HUDEP-2 (cell line): ENCODE measurements at regions not wholly inside any gene's neighbourhood (a gene's known extent, or its start where the extent isn't known, plus 50 kb on each side); places are given as distances from the start of the nearest gene placed in this dataset.
A peak's percentile ranks its signal among the peaks of the same experiment; 100 is the strongest.
"Not testable (repeated sequence)": the region's sequence is repeated elsewhere in the genome, so short reads cannot be mapped to it uniquely, and the experiment has no call there.

Source experiments
- DNase-seq, 76 experiments: peaks; one replicate each; lab custom pipeline; 2025; ENCODE audit not compliant: unreplicated experiment in 76 of 76; lab: John Stamatoyannopoulos, UW

DNA sequence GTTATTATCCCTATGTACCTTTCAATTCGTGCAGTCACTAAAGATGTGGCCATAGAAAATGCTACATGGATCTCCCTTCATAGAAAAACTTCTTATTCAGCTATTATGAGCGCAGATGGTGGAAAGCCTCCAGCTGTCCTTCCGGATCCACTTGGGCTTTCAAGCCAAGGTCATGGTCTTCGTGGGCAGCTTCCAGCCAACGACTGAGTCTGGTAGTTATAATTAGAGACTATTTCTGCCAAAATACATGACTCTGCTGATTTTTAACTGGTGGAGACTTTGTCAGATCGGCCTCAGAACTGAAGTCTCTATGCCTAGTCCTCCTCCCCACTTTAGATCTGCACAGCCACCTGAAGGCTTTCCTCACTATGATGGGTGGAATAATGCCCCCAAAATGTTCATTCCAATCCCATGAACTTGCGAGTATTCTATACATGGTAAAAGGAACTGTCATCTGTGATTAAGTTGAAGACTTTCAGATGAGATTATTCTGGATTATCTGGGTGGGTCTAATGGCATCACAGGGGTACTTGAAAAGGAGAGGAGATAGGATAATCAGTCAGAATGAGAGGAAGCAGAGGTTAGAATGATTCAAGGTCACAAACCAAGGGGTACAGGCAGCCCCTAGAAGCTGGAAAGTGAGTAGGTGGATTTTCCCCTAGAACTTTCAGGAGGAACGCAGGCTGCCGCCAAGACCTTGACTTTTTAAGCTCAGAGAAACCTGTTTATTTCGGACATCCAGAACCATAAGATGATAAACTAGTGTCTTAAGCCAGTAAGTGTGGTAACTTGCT is 171.1 kb upstream of the CXCL13 start:
- no peak for DNase-seq

DNA sequence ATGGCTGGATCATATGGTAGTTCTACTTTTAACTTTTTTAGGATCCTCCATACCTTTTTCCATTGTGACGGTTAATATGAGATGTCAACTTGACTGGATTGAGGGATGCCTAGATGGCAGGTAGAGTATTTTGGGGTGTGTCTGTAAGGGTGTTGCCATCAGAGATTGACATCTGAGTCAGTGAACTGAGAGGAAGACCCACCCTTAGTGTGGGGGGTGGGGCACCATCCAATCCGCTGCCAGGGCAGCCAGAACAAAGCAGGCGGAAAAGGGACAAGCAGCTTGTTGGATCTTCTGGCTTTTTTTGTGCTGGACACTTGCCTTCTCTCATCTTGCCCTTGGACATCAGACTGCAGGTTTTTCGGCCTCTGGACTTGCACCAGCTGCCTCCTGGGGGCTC is 168.5 kb upstream of the CXCL13 start:
- no peak for DNase-seq

- no peak for DNase-seq
These were observed 167.1 kb upstream of the CXCL13 start for GRCh38 chr4:77438549-77438948.

GRCh38 chr4:77443941-77444340 is 161.7 kb upstream of the CXCL13 start:
- no peak for DNase-seq

- DNase-seq: no peak
These were observed 159.8 kb upstream of the CXCL13 start for GRCh38 chr4:77445823-77446222.

DNA sequence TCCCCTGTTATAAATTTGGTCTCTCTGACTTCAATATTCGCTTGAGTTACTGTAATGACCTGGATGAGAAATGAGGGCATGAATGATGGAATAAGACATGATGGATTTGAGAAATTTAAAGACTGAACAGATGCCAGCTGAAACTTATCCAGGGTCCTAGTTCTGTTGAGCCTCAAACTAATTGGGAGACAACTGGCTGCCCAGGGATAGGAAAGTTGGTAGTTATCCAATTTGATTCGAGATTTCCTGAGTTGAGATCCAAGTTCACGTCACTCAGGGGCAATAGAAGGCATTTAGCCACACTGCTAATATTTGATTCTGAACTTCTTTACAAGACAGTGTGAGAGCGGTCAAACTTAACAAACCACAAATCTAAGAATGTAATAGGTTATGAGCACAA is 159.0 kb upstream of the CXCL13 start:
- no peak for DNase-seq

DNA sequence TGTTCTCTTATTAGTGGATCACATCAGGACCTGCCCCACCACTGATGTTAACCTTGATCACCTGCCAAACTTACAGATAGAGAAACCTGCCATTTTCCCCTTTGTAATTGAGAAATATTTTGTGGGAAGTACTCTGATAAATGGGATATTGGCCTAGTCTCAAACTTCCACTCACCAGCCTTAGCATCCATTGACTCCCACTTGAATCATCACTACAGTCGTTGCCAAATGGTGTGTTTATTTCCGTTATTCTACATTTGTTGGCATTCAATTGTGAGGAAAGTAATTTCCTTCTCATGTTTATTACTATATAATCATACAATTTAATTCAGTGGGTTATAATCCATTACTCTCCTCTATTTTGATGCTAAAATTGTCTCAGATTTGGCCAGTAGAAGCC is 156.4 kb upstream of the CXCL13 start:
- no peak for DNase-seq

DNA sequence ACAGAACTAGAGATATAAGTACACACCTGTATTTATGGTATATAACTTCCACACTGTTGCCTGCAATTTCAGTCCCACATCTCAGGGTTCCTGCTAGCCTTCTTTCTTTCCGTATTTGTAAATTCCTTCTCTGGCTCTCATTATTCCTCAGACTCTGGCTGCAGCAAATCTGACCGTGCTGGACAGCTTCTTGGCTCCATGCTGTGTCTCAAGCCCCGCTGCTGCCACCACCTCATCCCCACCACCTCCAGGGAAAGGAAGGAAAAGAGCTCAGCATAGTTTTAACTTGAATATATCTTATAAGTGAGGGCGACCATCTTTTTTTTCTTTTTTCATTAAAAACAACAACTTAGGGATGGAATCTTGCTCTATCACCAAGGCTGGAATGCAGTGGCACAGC is 155.6 kb upstream of the CXCL13 start:
- DNase-seq: no peak

DNA sequence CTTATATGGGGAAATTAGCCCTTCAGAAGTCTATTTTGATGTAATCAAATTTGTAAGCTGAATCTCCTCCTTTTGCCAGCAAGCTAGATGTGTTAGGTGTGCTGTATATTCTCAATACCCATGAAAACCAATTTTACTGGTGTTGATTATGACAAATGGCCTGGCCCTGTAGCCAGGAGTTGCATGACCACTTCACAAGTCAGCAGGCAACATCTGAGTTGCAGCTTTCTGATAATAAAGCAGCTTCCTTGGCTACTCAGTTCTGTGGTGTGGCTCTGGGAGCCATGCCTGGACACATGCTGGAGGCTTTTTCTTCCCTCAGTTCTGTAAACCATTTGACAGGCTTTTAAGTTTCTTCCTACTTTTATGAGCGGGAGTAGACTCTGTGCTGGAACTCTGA is 154.1 kb upstream of the CXCL13 start:
- no peak for DNase-seq

DNA sequence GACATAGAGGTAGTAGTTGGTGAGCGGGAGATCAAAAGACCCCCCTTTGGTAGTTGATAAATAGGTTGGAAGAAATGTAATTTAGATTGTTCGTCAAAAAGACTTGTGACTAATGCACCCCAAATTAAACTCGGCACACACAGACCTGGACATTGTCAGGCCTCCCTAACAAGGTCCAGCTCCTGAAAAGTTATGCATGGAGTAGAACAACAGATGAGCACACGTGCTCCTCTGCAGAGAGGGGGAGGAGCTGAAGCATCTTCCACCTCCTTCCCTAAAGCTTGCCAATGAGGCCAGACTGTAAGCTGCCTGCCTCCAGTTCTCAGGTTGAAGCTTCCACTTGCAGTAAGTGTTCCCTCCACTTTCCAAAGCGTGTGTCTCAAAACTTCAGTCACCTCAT is 153.5 kb upstream of the CXCL13 start:
- not testable (repeated sequence) for DNase-seq

- DNase-seq: no peak
These were observed 151.7 kb upstream of the CXCL13 start for GRCh38 chr4:77453911-77454310.

GRCh38 chr4:77454858-77455257 is 150.8 kb upstream of the CXCL13 start:
- DNase-seq: no peak

DNA sequence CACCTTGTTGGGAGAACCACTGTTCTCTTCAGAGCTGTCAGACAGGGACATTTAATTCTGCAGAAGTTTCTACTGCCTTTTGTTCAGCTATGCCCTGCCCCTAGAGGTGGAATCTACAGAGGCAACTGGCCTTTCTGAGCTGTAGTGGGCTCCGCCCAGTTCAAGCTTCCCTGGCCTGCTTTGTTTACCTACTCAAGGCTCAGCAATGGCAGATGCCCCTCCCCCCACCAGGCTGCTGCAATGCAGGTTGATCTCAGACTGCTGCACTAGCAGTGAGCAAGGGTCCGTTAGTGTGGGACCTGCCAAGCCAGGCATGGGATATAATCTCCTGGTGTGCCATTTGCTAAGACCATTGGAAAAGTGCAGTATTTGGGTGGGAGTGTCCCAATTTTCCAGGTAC is 141.5 kb upstream of the CXCL13 start:
- DNase-seq: not testable (repeated sequence)

GRCh38 chr4:77465271-77465670 is 140.3 kb upstream of the CXCL13 start:
- DNase-seq: peak in 4 of 76 experiments; percentile 1 to 15 (median 6)

- no peak for DNase-seq
These were observed 139.2 kb upstream of the CXCL13 start for GRCh38 chr4:77466430-77466829.

DNA sequence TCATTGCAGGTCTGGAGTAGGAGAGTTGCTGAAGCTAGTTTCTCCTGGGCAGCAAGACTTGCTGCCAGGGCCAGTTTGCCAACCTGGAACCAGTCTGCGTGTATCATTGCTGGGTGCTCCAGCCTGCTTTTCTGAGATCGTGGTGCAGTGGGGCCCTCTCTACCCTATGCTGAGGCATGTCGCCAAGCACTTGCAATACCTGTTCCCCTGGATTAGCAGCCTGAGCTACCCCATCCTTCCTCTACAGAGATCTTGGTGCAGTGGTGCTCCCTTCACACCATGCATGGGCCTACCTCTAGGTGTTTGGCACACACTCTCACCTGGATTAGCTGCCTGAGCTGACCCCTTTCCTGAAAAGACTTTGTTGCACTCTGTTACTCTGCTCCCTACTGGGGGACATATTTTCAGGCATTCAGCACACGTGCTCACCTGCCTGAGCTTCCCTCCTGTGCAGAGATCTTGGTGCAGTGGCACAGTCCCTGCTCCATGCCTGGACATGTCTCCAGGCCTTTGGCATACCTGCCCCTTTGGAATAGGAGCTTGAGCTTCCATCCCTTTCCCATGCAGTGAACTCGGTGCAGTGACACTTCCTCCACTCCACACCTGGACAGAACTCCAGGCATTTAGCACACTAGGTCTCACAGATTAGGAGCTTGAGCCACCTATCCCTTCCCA is 133.7 kb upstream of the CXCL13 start:
- DNase-seq: no peak

DNA sequence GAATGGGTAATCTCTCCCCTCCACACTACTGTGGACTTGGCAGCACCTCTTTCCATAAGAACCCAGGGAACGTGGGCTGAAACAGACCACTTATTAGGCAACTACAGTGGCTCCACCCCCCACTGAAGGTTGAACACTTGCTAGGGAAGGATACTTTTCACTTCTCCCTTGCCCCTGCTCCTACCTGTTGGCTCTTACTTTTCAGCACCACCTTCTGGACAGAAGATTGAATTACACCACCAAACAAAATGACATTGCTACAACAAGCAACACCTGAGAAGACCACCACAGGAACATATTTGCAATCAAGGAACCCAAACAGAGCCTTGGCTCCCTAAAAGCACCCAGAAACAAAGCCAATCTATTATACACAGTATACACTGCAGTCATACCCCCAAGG is 132.1 kb upstream of the CXCL13 start:
- DNase-seq: peak in 6 of 76 experiments; percentile 0 to 13 (median 4)

DNA sequence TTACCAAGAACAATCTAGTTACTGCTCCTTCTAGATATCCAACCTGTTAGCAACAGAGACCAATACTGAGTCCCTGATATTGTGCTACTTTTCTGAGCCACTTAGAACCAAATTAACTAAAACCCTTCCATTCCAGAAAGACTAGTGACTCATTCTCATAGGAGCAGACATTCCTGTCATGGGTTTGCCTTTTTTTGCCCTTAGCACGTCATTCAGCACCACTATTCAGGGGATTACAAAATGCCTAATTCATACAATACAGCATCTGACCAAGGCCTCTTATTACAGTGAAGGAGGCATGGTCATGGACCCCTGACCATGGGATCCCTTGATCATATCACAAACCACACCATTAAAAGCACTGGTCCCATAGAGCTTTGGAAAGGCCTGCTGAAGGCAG is 123.8 kb upstream of the CXCL13 start:
- no peak for DNase-seq

- DNase-seq: no peak
These were observed 116.7 kb upstream of the CXCL13 start for GRCh38 chr4:77488882-77489281.

GRCh38 chr4:77493120-77493752 is 112.4 kb upstream of the CXCL13 start:
- no peak for DNase-seq

- DNase-seq: no peak
These were observed 111.6 kb upstream of the CXCL13 start for GRCh38 chr4:77493829-77494551.
